ENCODE measurements at regions not wholly inside any gene's neighbourhood (a gene's known extent, or its start where the extent isn't known, plus 50 kb on each side); places are given as distances from the start of the nearest gene placed in this dataset.
A peak's percentile ranks its signal among the peaks of the same experiment; 100 is the strongest.
"Not testable (repeated sequence)": the region's sequence is repeated elsewhere in the genome, so short reads cannot be mapped to it uniquely, and the experiment has no call there.

GRCh38 chr1:94302497-94302896 is 65.1 kb upstream of the ARHGAP29 start:
- DNase-seq (ENCODE audit: low read depth) = no peak

GRCh38 chr1:94301186-94301585 is 63.8 kb upstream of the ARHGAP29 start:
- no peak for DNase-seq (ENCODE audit: low read depth)

- no peak for DNase-seq (ENCODE audit: low read depth)
Observed at GRCh38 chr1:94300731-94301130, 63.3 kb upstream of the ARHGAP29 start.

GRCh38 chr1:94299627-94300553 is 62.5 kb upstream of the ARHGAP29 start:
- DNase-seq (ENCODE audit: low read depth) = peak; percentile 72

- DNase-seq (ENCODE audit: low read depth) = peak; percentile 22
Observed at GRCh38 chr1:94298861-94299260, 61.5 kb upstream of the ARHGAP29 start.

GRCh38 chr1:94296018-94296417 is 58.6 kb upstream of the ARHGAP29 start:
- DNase-seq (ENCODE audit: low read depth) = peak; percentile 75

- not testable (repeated sequence) for DNase-seq (ENCODE audit: low read depth)
Observed at GRCh38 chr1:94292978-94293377, 55.6 kb upstream of the ARHGAP29 start.

- DNase-seq (ENCODE audit: low read depth) = not testable (repeated sequence)
Observed at GRCh38 chr1:94289244-94289643, 51.9 kb upstream of the ARHGAP29 start.
